WERI-Rb-1 (cell line): ENCODE measurements at regions not wholly inside any gene's neighbourhood (a gene's known extent, or its start where the extent isn't known, plus 50 kb on each side); places are given as distances from the start of the nearest gene placed in this dataset.

Experiments
- DNase-seq: peaks from one replicate; pipeline ENCODE4 v3.0.0-alpha.2; 2020
- H3K27ac ChIP-seq: fragments of 250-450 bp; sonication (Bioruptor Pico); 2 replicates; pipeline ENCODE4 v1.5.1; 2020; ENCODE audit warnings: mild to moderate bottlenecking, moderate library complexity
- H3K27me3 ChIP-seq: fragments of 250-450 bp; sonication (Bioruptor Pico); 2 replicates; pipeline ENCODE4 v1.5.1; 2021; ENCODE audit warnings: mild to moderate bottlenecking, low read depth, moderate library complexity; ENCODE audit not compliant: insufficient read depth, severe bottlenecking
- H3K36me3 ChIP-seq: fragments of 250-450 bp; sonication (Bioruptor Pico); 2 replicates; pipeline ENCODE4 v1.5.1; 2020; ENCODE audit warnings: mild to moderate bottlenecking, moderate library complexity
- H3K4me3 ChIP-seq: 2 replicates; pipeline ENCODE4 v1.5.1; 2011; ENCODE audit warnings: low read depth, mild to moderate bottlenecking, control low read depth, low read length
- H3K9me3 ChIP-seq: fragments of 250-450 bp; sonication (Bioruptor Pico); 2 replicates; pipeline ENCODE4 v1.5.1; 2021; ENCODE audit warnings: mild to moderate bottlenecking, moderate library complexity; ENCODE audit not compliant: severe bottlenecking
- CTCF ChIP-seq: IDR thresholded peaks from 2 replicates; pipeline ENCODE4 v1.5.1; 2011; ENCODE audit warnings: low read depth, mild to moderate bottlenecking, control low read depth, inconsistent platforms, low read length

GRCh38 chr17:70270554-70270953 lies 101.2 kb downstream of the KCNJ2 start:
- Histone ChIP-seq H3K36me3 (no peaks in the 10 kb centered on the region), H3K9me3 (no peaks in the 10 kb centered on the region), H3K27ac (peak overlapping the region; percentile 30; the same call in 1 of the 2 replicates), H3K27me3 (no peaks in the 10 kb centered on the region), H3K4me3 (no peak overlapping the region)
- no peak for DNase-seq
- no peak for TF ChIP-seq CTCF

- peak overlapping the region; percentile 68 for H3K27ac ChIP-seq
- no peak for TF ChIP-seq CTCF
Observed at GRCh38 chr17:70271200-70271599, 101.9 kb downstream of the KCNJ2 start.

GRCh38 chr17:70271672-70272071 lies 102.3 kb downstream of the KCNJ2 start:
- no peak overlapping the region for H3K4me3 ChIP-seq
- peak; percentile 69 for DNase-seq
- no peaks in the 10 kb centered on the region for H3K27me3 ChIP-seq
- no peak for TF ChIP-seq CTCF
- no peaks in the 10 kb centered on the region for H3K9me3 ChIP-seq
- peak overlapping the region; percentile 68 for H3K27ac ChIP-seq
- no peaks in the 10 kb centered on the region for H3K36me3 ChIP-seq

More at GRCh38 chr17:70271200-70271599, 101.9 kb downstream of the KCNJ2 start:
- peak; percentile 66 for DNase-seq
- Histone ChIP-seq H3K4me3 (no peak overlapping the region), H3K9me3 (no peaks in the 10 kb centered on the region), H3K27me3 (no peaks in the 10 kb centered on the region), H3K36me3 (no peaks in the 10 kb centered on the region)

- no peak for DNase-seq
- no peaks in the 10 kb centered on the region for H3K9me3 ChIP-seq
- no peaks in the 10 kb centered on the region for H3K27me3 ChIP-seq
- H3K4me3 ChIP-seq: no peak overlapping the region
- no peaks in the 10 kb centered on the region for H3K36me3 ChIP-seq
- no peak for TF ChIP-seq CTCF
- H3K27ac ChIP-seq: no peak overlapping the region
Observed at GRCh38 chr17:70274255-70274654, 104.9 kb downstream of the KCNJ2 start.

GRCh38 chr17:70276906-70277305 lies 107.6 kb downstream of the KCNJ2 start:
- no peak for TF ChIP-seq CTCF
- H3K9me3 ChIP-seq: no peaks in the 10 kb centered on the region

GRCh38 chr17:70278844-70279462 lies 109.6 kb downstream of the KCNJ2 start:
- TF ChIP-seq CTCF: no peak

More at GRCh38 chr17:70276906-70277305, 107.6 kb downstream of the KCNJ2 start:
- no peaks in the 10 kb centered on the region for H3K27me3 ChIP-seq
- H3K27ac ChIP-seq: no peak overlapping the region
- no peak overlapping the region for H3K4me3 ChIP-seq
- H3K36me3 ChIP-seq: no peaks in the 10 kb centered on the region
- DNase-seq: no peak

More at GRCh38 chr17:70278844-70279462, 109.6 kb downstream of the KCNJ2 start:
- H3K27me3 ChIP-seq: no peaks in the 10 kb centered on the region
- peak overlapping the region; percentile 75 for H3K27ac ChIP-seq
- H3K36me3 ChIP-seq: no peaks in the 10 kb centered on the region
- DNase-seq: peak; percentile 82
- peak overlapping the region; percentile 10; the same call in 1 of the 2 replicates for H3K4me3 ChIP-seq
- no peaks in the 10 kb centered on the region for H3K9me3 ChIP-seq
